HG02678 (cell line): ENCODE measurements at regions not wholly inside any gene's neighbourhood (a gene's known extent, or its start where the extent isn't known, plus 50 kb on each side); places are given as distances from the start of the nearest gene placed in this dataset.
"Not testable (repeated sequence)": the region's sequence is repeated elsewhere in the genome, so short reads cannot be mapped to it uniquely, and the experiment has no call there.

Experiments used
- ATAC-seq: cut with Tn5 transposase; IDR thresholded peaks from one replicate; pipeline ENCODE4 v1.9.1; 2021; ENCODE audit warnings: mild to moderate bottlenecking, moderate library complexity; ENCODE audit not compliant: unreplicated experiment

- ATAC-seq: no peak
Measured at GRCh38 chr5:104909803-104910202, 1347.2 kb upstream of the NUDT12 start.

- ATAC-seq: no peak
Measured at GRCh38 chr5:104904561-104904960, 1342.0 kb upstream of the NUDT12 start.

- ATAC-seq: no peak
Measured at GRCh38 chr5:104903941-104904340, 1341.4 kb upstream of the NUDT12 start.

GRCh38 chr5:104891596-104891995 is 1329.0 kb upstream of the NUDT12 start:
- no peak for ATAC-seq

- no peak for ATAC-seq
Measured at GRCh38 chr5:104890767-104891166, 1328.2 kb upstream of the NUDT12 start.

- no peak for ATAC-seq
Measured at GRCh38 chr5:104859437-104859836, 1296.8 kb upstream of the NUDT12 start.

- not testable (repeated sequence) for ATAC-seq
Measured at GRCh38 chr5:104852099-104852498, 1289.5 kb upstream of the NUDT12 start.

- no peak for ATAC-seq
Measured at GRCh38 chr5:104845541-104845940, 1283.0 kb upstream of the NUDT12 start.

GRCh38 chr5:104843822-104844221 is 1281.2 kb upstream of the NUDT12 start:
- no peak for ATAC-seq

GRCh38 chr5:104840284-104840683 is 1277.7 kb upstream of the NUDT12 start:
- ATAC-seq: no peak

- not testable (repeated sequence) for ATAC-seq
Measured at GRCh38 chr5:104831515-104831914, 1268.9 kb upstream of the NUDT12 start.

GRCh38 chr5:104821606-104822005 is 1259.0 kb upstream of the NUDT12 start:
- no peak for ATAC-seq

- ATAC-seq: no peak
Measured at GRCh38 chr5:104817127-104817526, 1254.5 kb upstream of the NUDT12 start.

- ATAC-seq: no peak
Measured at GRCh38 chr5:104815212-104815611, 1252.6 kb upstream of the NUDT12 start.

GRCh38 chr5:104800440-104801048 is 1238.0 kb upstream of the NUDT12 start:
- ATAC-seq: no peak

GRCh38 chr5:104793755-104794080 is 1231.1 kb upstream of the NUDT12 start:
- ATAC-seq: no peak

GRCh38 chr5:104793031-104793754 is 1230.6 kb upstream of the NUDT12 start:
- ATAC-seq: no peak

- ATAC-seq: no peak
Measured at GRCh38 chr5:104789366-104789765, 1226.8 kb upstream of the NUDT12 start.

GRCh38 chr5:104785097-104785496 is 1222.5 kb upstream of the NUDT12 start:
- no peak for ATAC-seq

- no peak for ATAC-seq
Measured at GRCh38 chr5:104774372-104774771, 1211.8 kb upstream of the NUDT12 start.

GRCh38 chr5:104764197-104764596 is 1201.6 kb upstream of the NUDT12 start:
- no peak for ATAC-seq

- no peak for ATAC-seq
Measured at GRCh38 chr5:104763216-104763615, 1200.6 kb upstream of the NUDT12 start.

GRCh38 chr5:104757915-104758314 is 1195.3 kb upstream of the NUDT12 start:
- ATAC-seq: no peak
